Small intestine (tissue), 7 donors: ENCODE measurements at regions not wholly inside any gene's neighbourhood (a gene's known extent, or its start where the extent isn't known, plus 50 kb on each side); places are given as distances from the start of the nearest gene placed in this dataset.
"Not testable (repeated sequence)": the region's sequence is repeated elsewhere in the genome, so short reads cannot be mapped to it uniquely, and the experiment has no call there.

Experiments used
- DNase-seq, 2 donors: peaks; one replicate each; pipeline versions ENCODE4 v3.0.0 to v3.0.0-alpha.2; 2013
- FAIRE-seq: peaks from 2 replicates; lab custom pipeline; 2012; peaks lifted over from hg19 to GRCh38; lab: Jason Lieb, UNC
- H3K27ac ChIP-seq, 3 donors: one replicate each; pipeline ENCODE4 v1.5.1; 2013; ENCODE audit warnings: low read length in 2 of 3, mild to moderate bottlenecking in 2 of 3, control low read depth in 1 of 3, inconsistent platforms in 1 of 3, low read depth in 1 of 3, moderate library complexity in 1 of 3
- H3K27me3 ChIP-seq, 3 donors: one replicate each; pipeline ENCODE4 v1.6.1; 2013; ENCODE audit warnings: low read length in 3 of 3, inconsistent platforms in 1 of 3; ENCODE audit not compliant: control insufficient read depth in 3 of 3, insufficient read depth in 3 of 3
- H3K36me3 ChIP-seq, 3 donors: one replicate each; pipeline ENCODE4 v1.6.1; 2013; ENCODE audit warnings: low read length in 3 of 3, inconsistent platforms in 1 of 3, low read depth in 1 of 3, mild to moderate bottlenecking in 1 of 3, moderate library complexity in 1 of 3; ENCODE audit not compliant: control insufficient read depth in 3 of 3, insufficient read depth in 2 of 3
- H3K4me1 ChIP-seq, 3 donors: one replicate each; pipeline ENCODE4 v1.6.1; 2013; ENCODE audit warnings: low read length in 2 of 3, inconsistent platforms in 1 of 3, low read depth in 1 of 3, mild to moderate bottlenecking in 1 of 3, moderate library complexity in 1 of 3; ENCODE audit not compliant: control insufficient read depth in 3 of 3, insufficient read depth in 2 of 3
- H3K4me3 ChIP-seq, 3 donors: one replicate each; pipeline ENCODE4 v1.5.1; 2013; ENCODE audit warnings: low read length in 3 of 3, control low read depth in 1 of 3, inconsistent platforms in 1 of 3, low read depth in 1 of 3, mild to moderate bottlenecking in 1 of 3, moderate library complexity in 1 of 3
- H3K9me3 ChIP-seq, 2 donors: one replicate each; pipeline ENCODE4 v1.6.1; 2013; ENCODE audit warnings: low read depth in 1 of 2, low read length in 1 of 2; ENCODE audit not compliant: control insufficient read depth in 2 of 2, insufficient read depth in 1 of 2
- WGBS, 3 donors: extraction: QIAGEN DNeasy Blood & Tissue Kit; methylation state at CpG; one replicate each; pipeline ENCODE4 v1.1.7; 2013; 5-methylcytosine and 5-hydroxymethylcytosine counted together
- donor health status: healthy with polysubstance abuse.
- donor health status: control.
- donor health status: control.
- donor health status: Bipolar disorder and iron deficiency.
- donor health status: healthy.

DNA sequence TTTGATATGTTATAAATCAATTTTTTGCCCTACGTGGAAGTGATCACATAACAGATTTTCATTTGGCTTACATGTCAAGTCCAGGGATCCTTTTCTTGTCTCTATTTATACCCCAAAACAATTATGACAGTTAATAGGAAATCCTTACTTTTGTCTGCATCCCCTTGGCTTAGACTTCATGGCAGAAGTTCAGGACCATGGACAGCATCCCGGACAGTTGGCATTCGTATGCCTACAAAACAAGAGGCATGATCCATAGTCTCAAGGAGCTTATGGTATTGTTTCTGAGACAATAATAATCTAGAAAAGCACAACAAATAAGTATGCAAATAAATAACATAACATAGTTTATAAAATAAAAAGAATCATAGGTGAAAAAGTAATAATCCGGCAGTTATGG, 214.3 kb upstream of the GRIA1 start:
- Histone ChIP-seq H3K27me3 (peaks cover 0 to 1% (median 0%) of the 10 kb centered on the region in 3 donors), H3K4me3 (no peak overlapping the region), H3K4me1 (no peaks in the 10 kb centered on the region), H3K9me3 (no peaks in the 10 kb centered on the region), H3K27ac (no peak overlapping the region), H3K36me3 (no peaks in the 10 kb centered on the region)
- FAIRE-seq (no peak), DNase-seq (peak in 1 of 2 donors; percentile 31)
- WGBS, 3 donors = 52 to 55% (median 53%) methylated on average over 4 of the region's 4 CpGs

- H3K9me3 ChIP-seq, H3K27ac ChIP-seq, H3K4me3 ChIP-seq, H3K36me3 ChIP-seq, FAIRE-seq, DNase-seq, H3K27me3 ChIP-seq, H3K4me1 ChIP-seq: not testable (repeated sequence)
- WGBS, 3 donors = 92 to 95% (median 94%) methylated on average over 13 to 40 of the region's 45 CpGs
Measured at GRCh38 chr5:153296251-153296844, 194.1 kb upstream of the GRIA1 start.

DNA sequence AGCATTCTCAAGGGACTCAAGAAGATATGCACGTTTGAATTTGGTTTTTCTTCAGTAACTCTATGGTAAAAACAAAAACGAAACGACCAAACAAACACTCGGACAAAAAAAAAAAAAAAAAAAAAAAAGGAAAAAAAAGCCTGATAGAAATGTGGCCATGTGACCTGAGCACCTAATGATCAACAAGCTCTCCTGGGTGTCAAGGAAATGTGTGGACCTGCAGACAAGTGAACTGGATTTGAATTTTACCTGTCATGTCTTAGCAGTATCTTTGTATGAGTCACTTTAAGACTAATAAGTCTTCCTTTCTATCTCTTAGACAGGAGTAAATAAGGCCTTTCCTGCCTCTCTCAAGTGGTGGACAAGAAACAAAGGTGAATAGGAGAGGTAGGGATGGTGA, 190.6 kb upstream of the GRIA1 start:
- DNase-seq (no peak), FAIRE-seq (no peak)
- no peaks in the 10 kb centered on the region for H3K27me3 ChIP-seq
- WGBS, 3 donors = 54 to 69% (median 64%) methylated on average over 4 of the region's 4 CpGs
- H3K36me3 ChIP-seq = no peaks in the 10 kb centered on the region
- peaks cover 0 to 2% of the 10 kb centered on the region in 2 donors for H3K9me3 ChIP-seq
- H3K27ac ChIP-seq = no peak overlapping the region
- no peak overlapping the region for H3K4me3 ChIP-seq
- H3K4me1 ChIP-seq = no peaks in the 10 kb centered on the region

DNA sequence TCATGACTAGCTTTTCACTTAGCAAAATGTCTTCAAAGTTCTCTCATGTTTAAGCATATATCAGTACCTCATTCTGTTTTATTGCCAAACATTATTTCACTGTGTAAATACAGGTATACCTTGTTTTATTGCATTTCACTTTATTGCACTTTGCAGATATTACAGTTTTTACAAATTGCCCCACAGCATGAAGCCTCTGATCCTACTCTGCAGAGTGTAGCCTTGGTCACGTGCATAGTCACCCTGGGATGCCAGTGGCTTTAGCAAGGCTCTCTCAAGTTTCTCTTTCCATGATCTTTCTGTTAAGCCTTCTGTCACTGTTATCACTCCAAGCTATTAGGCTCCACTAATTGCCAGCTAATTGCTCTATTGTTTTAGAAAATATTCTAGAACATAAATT, 182.2 kb upstream of the GRIA1 start:
- Histone ChIP-seq H3K9me3 (peaks cover 0 to 2% of the 10 kb centered on the region in 2 donors), H3K36me3 (no peaks in the 10 kb centered on the region), H3K4me3 (no peak overlapping the region), H3K27me3 (no peaks in the 10 kb centered on the region), H3K27ac (no peak overlapping the region), H3K4me1 (no peaks in the 10 kb centered on the region)
- DNase-seq (peak in 1 of 2 donors; percentile 26), FAIRE-seq (no peak)
- 10 to 34% (median 21%) methylated on average over 1 of the region's 1 CpG for WGBS, 3 donors

DNA sequence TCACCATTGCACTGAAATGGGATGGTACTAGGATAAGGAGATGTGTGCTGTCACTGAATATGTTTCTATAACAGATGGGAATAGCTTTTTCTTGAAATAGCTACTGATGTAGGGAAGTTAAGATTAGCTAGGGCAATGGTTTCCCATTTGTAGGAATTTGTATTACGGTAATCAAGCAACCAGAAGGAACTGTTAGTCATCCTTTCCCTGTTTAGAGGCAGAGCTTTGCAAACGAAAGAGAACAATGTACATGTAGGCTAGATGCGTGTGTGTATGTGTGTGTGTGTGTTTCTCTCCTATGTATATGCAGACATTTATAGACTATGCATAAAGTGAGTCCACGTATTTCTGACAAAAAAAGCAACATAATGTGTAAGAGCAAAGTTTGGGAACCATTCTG, 171.9 kb upstream of the GRIA1 start:
- no peaks in the 10 kb centered on the region for H3K4me1 ChIP-seq
- no peak for DNase-seq
- 60 to 71% (median 61%) methylated on average over 4 of the region's 4 CpGs for WGBS, 3 donors
- no peaks in the 10 kb centered on the region for H3K27me3 ChIP-seq
- FAIRE-seq = no peak
- no peak overlapping the region for H3K4me3 ChIP-seq
- H3K9me3 ChIP-seq = no peaks in the 10 kb centered on the region
- H3K36me3 ChIP-seq = no peaks in the 10 kb centered on the region
- H3K27ac ChIP-seq = no peak overlapping the region

DNA sequence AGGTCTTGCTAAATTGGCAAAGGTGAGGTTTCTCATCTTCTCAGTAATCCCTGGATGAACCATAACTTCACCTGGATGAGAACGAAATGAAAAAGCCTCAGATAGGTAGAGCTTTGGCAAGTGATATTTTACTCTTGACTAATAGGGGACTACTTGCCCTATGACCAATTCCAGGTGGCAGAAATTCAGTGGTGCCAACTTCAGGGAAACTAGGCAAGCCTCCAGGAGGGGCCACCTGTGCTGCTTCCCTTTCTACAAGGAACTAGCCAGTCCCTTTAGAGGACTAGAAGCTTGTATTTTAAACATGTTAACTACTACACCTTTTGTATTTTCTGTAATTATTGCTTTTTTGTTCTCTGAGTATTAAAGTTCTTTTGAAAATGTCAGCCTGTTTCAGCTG, 169.0 kb upstream of the GRIA1 start:
- WGBS, 3 donors = 65 to 88% (median 80%) methylated on average over 1 of the region's 1 CpG
- no peak for FAIRE-seq

GRCh38 chr5:153340139-153340538, 150.3 kb upstream of the GRIA1 start:
- H3K4me1 ChIP-seq = no peaks in the 10 kb centered on the region
- H3K4me3 ChIP-seq = no peak overlapping the region
- WGBS, 3 donors = 75 to 82% (median 79%) methylated on average over 3 of the region's 3 CpGs
- H3K27ac ChIP-seq = no peak overlapping the region
- FAIRE-seq = no peak
- H3K36me3 ChIP-seq = no peaks in the 10 kb centered on the region
- H3K9me3 ChIP-seq = no peaks in the 10 kb centered on the region
- no peaks in the 10 kb centered on the region for H3K27me3 ChIP-seq
- DNase-seq = no peak

More for the DNA sequence above, 169.0 kb upstream of the GRIA1 start:
- H3K9me3 ChIP-seq = no peaks in the 10 kb centered on the region
- no peaks in the 10 kb centered on the region for H3K27me3 ChIP-seq
- no peak overlapping the region for H3K27ac ChIP-seq
- DNase-seq = no peak
- H3K4me3 ChIP-seq = no peak overlapping the region
- H3K4me1 ChIP-seq = no peaks in the 10 kb centered on the region
- H3K36me3 ChIP-seq = no peaks in the 10 kb centered on the region

GRCh38 chr5:153340738-153341137, 149.7 kb upstream of the GRIA1 start:
- Histone ChIP-seq H3K4me1 (no peaks in the 10 kb centered on the region), H3K4me3 (no peak overlapping the region), H3K27me3 (no peaks in the 10 kb centered on the region), H3K36me3 (no peaks in the 10 kb centered on the region), H3K9me3 (no peaks in the 10 kb centered on the region), H3K27ac (no peak overlapping the region)
- 72 to 81% (median 74%) methylated on average over 1 of the region's 1 CpG for WGBS, 3 donors
- DNase-seq (no peak), FAIRE-seq (no peak)

DNA sequence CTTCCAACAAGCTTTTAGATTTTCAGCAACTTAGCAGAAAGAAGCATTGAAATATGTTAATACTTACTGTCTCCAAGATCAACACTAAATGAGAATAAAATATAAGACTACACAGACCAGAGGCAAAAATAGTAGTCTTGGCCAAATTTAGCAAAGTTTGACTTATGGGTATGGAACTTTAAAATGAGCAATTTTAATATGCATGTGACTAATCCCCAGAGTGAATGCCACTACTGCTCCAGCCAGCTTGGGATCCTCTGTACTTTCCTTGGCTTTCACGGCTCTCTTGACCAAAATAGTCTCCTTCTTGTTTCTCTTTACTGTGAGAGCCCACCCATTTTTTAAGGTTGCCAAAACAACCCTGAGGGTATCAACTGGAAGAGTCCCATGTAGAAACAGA, 148.0 kb upstream of the GRIA1 start:
- Histone ChIP-seq H3K9me3 (no peaks in the 10 kb centered on the region), H3K36me3 (no peaks in the 10 kb centered on the region), H3K4me3 (no peak overlapping the region), H3K27me3 (no peaks in the 10 kb centered on the region), H3K4me1 (no peaks in the 10 kb centered on the region), H3K27ac (no peak overlapping the region)
- DNase-seq = no peak
- FAIRE-seq = no peak
- 50 to 85% (median 65%) methylated on average over 1 of the region's 1 CpG for WGBS, 3 donors
